Mucosa of descending colon (tissue), 3 donors: ENCODE measurements at regions not wholly inside any gene's neighbourhood (a gene's known extent, or its start where the extent isn't known, plus 50 kb on each side); places are given as distances from the start of the nearest gene placed in this dataset.
"Not testable (repeated sequence)": the region's sequence is repeated elsewhere in the genome, so short reads cannot be mapped to it uniquely, and the experiment has no call there.

Experiments used
- ATAC-seq: fragments of 200-7000 bp; cut with Tn5 transposase; one replicate; pipeline ENCODE4 v1.9.1; 2020; ENCODE audit warnings: mild to moderate bottlenecking, moderate library complexity
- DNase-seq, 3 donors: peaks; one replicate each; pipeline ENCODE4 v3.0.0-alpha.2; 2020
- H3K36me3 ChIP-seq: fragments of 200-600 bp; one replicate; pipeline ENCODE4 v1.8.0; 2021; ENCODE audit warnings: low read depth, mild to moderate bottlenecking
- H3K4me1 ChIP-seq: fragments of 200-600 bp; one replicate; pipeline ENCODE4 v1.8.0; 2021; ENCODE audit warnings: low read depth, mild to moderate bottlenecking
- H3K4me3 ChIP-seq: fragments of 200-600 bp; one replicate; pipeline ENCODE4 v1.8.0; 2021; ENCODE audit warnings: mild to moderate bottlenecking
- H3K9me3 ChIP-seq: fragments of 200-600 bp; one replicate; pipeline ENCODE4 v1.8.0; 2021; ENCODE audit warnings: mild to moderate bottlenecking
- CTCF ChIP-seq: fragments of 200-600 bp; IDR thresholded peaks from one replicate; pipeline ENCODE4 v1.8.0; 2022; ENCODE audit warnings: antibody characterized with exemption, mild to moderate bottlenecking
- intact Hi-C, 2 donors: fragments of 100-400 bp; cut with DNase I in 1 of 2; cut with micrococcal nuclease in 1 of 2; formaldehyde crosslinking; loops; one replicate each; pipeline versions ENCODE4 v1.11.0 to v1.11.1; 2022; cut with DNase I, micrococcal nuclease
- donor health status: DM: no; HTN: no; CAD: no; lungs with moderate emphysema.
- donor health status: DM: no; HTN: no; CAD: no.
- donor health status: DM: no; HTN: yes; CAD: no.

- H3K9me3 ChIP-seq: no peaks in the 10 kb centered on the region
- no peak overlapping the region for H3K4me3 ChIP-seq
- H3K36me3 ChIP-seq: no peaks in the 10 kb centered on the region
- H3K4me1 ChIP-seq: no peaks in the 10 kb centered on the region
- TF ChIP-seq CTCF: no peak
- DNase-seq: no peak
- ATAC-seq: no peak
- intact Hi-C loops: no loop called here
Measured at GRCh38 chrX:121754301-121754700, 706.9 kb downstream of the GLUD2 start.

GRCh38 chrX:121755541-121755940 is 708.1 kb downstream of the GLUD2 start:
- no peaks in the 10 kb centered on the region for H3K4me1 ChIP-seq
- no peak overlapping the region for H3K4me3 ChIP-seq
- ATAC-seq: no peak
- H3K9me3 ChIP-seq: no peaks in the 10 kb centered on the region
- no peak for TF ChIP-seq CTCF
- no peaks in the 10 kb centered on the region for H3K36me3 ChIP-seq
- intact Hi-C loops: no loop called here
- DNase-seq: no peak

- TF ChIP-seq CTCF: no peak
- DNase-seq (no peak), ATAC-seq (no peak)
- Histone ChIP-seq H3K4me3 (no peak overlapping the region), H3K9me3 (no peaks in the 10 kb centered on the region), H3K4me1 (no peaks in the 10 kb centered on the region), H3K36me3 (no peaks in the 10 kb centered on the region)
- intact Hi-C loops: no loop called here
Measured at GRCh38 chrX:121761845-121762244, 714.4 kb downstream of the GLUD2 start.

- Histone ChIP-seq H3K9me3 (no peaks in the 10 kb centered on the region), H3K36me3 (no peaks in the 10 kb centered on the region), H3K4me3 (no peak overlapping the region), H3K4me1 (no peaks in the 10 kb centered on the region)
- DNase-seq (no peak), ATAC-seq (no peak)
- intact Hi-C loops: no loop called here
- TF ChIP-seq CTCF: no peak
Measured at GRCh38 chrX:121763671-121764070, 716.3 kb downstream of the GLUD2 start.

GRCh38 chrX:121768210-121768609 is 720.8 kb downstream of the GLUD2 start:
- intact Hi-C loops, DNase-seq, H3K9me3 ChIP-seq, ATAC-seq, H3K4me3 ChIP-seq, H3K4me1 ChIP-seq, H3K36me3 ChIP-seq: not testable (repeated sequence)

GRCh38 chrX:121781991-121782390 is 734.6 kb downstream of the GLUD2 start:
- Histone ChIP-seq H3K36me3 (no peaks in the 10 kb centered on the region), H3K4me1 (no peaks in the 10 kb centered on the region), H3K4me3 (no peak overlapping the region), H3K9me3 (no peaks in the 10 kb centered on the region)
- TF ChIP-seq CTCF: no peak
- intact Hi-C loops: no loop called here
- DNase-seq: no peak
- no peak for ATAC-seq
